ENCODE measurements at regions not wholly inside any gene's neighbourhood (a gene's known extent, or its start where the extent isn't known, plus 50 kb on each side); places are given as distances from the start of the nearest gene placed in this dataset.
A peak's percentile ranks its signal among the peaks of the same experiment; 100 is the strongest.

- no peak for TF ChIP-seq CTCF (conservative IDR thresholded peaks at IDR 0.05; ENCODE audit: low read depth, low read length)
- no peak overlapping the region for H3K4me3 ChIP-seq (ENCODE audit: low read length)
- no peak for DNase-seq (ENCODE audit: low read depth)
Measured at GRCh38 chr11:111169367-111169766, 76.2 kb upstream of the POU2AF2 start.

- no peak for TF ChIP-seq CTCF (conservative IDR thresholded peaks at IDR 0.05; ENCODE audit: low read depth, low read length)
- no peak overlapping the region for H3K4me3 ChIP-seq (ENCODE audit: low read length)
- no peak for DNase-seq (ENCODE audit: low read depth)
Measured at GRCh38 chr11:111168871-111169270, 76.7 kb upstream of the POU2AF2 start.

- no peak overlapping the region for H3K4me3 ChIP-seq (ENCODE audit: low read length)
- TF ChIP-seq CTCF (conservative IDR thresholded peaks at IDR 0.05; ENCODE audit: low read depth, low read length) = no peak
- no peak for DNase-seq (ENCODE audit: low read depth)
Measured at GRCh38 chr11:111167666-111168065, 77.9 kb upstream of the POU2AF2 start.

GRCh38 chr11:111166598-111166997 is 78.9 kb upstream of the POU2AF2 start:
- DNase-seq (ENCODE audit: low read depth) = no peak
- no peak for TF ChIP-seq CTCF (conservative IDR thresholded peaks at IDR 0.05; ENCODE audit: low read depth, low read length)
- no peak overlapping the region for H3K4me3 ChIP-seq (ENCODE audit: low read length)

- no peak overlapping the region for H3K4me3 ChIP-seq (ENCODE audit: low read length)
- peak; percentile 5 for TF ChIP-seq CTCF (conservative IDR thresholded peaks at IDR 0.05; ENCODE audit: low read depth, low read length)
- DNase-seq (ENCODE audit: low read depth) = no peak
Measured at GRCh38 chr11:111162305-111162704, 83.2 kb upstream of the POU2AF2 start.

DNA sequence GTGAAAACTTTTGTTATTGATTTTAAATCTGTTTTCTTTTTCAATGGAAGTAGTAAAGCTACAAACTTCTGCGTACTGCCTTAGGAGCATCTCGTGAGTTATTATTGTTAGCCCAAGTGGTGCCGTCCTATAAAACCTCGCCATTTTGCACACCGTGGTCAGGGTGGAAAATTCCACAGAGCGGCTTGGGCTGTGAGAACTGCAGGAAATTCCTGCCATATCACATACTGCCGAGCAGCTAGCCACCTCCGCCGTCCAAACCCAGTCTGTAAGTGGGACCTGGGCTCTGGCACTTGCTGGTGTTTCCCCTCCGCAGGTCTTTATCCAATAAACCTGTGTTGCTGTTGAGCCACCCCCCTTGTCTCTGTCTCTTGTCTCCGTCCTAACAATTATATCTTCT is 88.0 kb upstream of the POU2AF2 start:
- TF ChIP-seq CTCF (conservative IDR thresholded peaks at IDR 0.05; ENCODE audit: low read depth, low read length) = no peak
- DNase-seq (ENCODE audit: low read depth) = no peak
- H3K4me3 ChIP-seq (ENCODE audit: low read length) = no peak overlapping the region

DNA sequence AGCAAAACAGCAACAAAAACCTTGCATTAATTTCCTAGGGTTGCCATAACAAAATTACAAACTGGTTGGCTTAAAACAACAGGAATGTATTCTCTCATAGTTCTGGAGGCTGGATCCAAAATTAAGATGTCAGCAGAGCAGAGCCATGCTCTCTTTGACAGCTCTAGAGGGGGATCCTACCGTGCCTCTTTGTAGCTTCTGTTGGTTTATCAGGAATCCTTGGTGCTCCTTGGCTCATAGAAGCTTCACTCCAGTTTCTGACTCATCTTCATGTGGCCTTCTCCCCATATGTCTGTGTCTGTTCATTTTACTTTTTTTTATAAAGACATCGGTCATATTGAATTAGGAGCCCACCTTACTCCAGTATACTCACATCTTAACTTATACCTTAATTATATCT is 90.5 kb upstream of the POU2AF2 start:
- H3K4me3 ChIP-seq (ENCODE audit: low read length) = no peak overlapping the region
- no peak for TF ChIP-seq CTCF (conservative IDR thresholded peaks at IDR 0.05; ENCODE audit: low read depth, low read length)
- no peak for DNase-seq (ENCODE audit: low read depth)
